G401.6 (cell line): ENCODE measurements at regions not wholly inside any gene's neighbourhood (a gene's known extent, or its start where the extent isn't known, plus 50 kb on each side); places are given as distances from the start of the nearest gene placed in this dataset.
"Not testable (repeated sequence)": the region's sequence is repeated elsewhere in the genome, so short reads cannot be mapped to it uniquely, and the experiment has no call there.

ENCODE experiments used
- FAIRE-seq: peaks from 2 replicates; lab custom pipeline; 2012; peaks lifted over from hg19 to GRCh38; lab: Jason Lieb, UNC

GRCh38 chr3:75242012-75242735, 422.0 kb upstream of the FRG2C start:
- no peak for FAIRE-seq

GRCh38 chr3:75248974-75249373, 415.2 kb upstream of the FRG2C start:
- no peak for FAIRE-seq

GRCh38 chr3:75254685-75255084, 409.4 kb upstream of the FRG2C start:
- FAIRE-seq: no peak

GRCh38 chr3:75258825-75259683, 405.1 kb upstream of the FRG2C start:
- peak; percentile 89 for FAIRE-seq

DNA sequence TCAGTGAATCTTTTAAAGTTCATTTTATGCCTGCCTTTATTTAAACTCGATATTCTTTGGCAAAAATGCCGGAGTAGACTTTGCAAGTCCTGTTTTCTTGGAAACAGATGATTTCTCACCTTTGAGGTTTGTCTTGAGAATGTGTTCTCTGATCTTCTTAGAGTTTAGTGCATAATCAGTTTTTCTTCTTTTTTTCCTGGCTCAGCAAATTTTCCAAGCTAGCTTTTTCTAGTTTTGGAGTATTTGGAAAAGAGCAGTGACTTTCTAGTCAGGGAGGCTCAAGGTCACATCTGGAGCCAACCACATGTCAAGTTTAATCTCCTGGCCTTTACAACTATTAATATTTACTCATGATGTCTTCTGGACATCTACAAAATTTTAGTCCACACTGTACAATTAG, 403.2 kb upstream of the FRG2C start:
- not testable (repeated sequence) for FAIRE-seq

GRCh38 chr3:75262661-75263060, 401.5 kb upstream of the FRG2C start:
- FAIRE-seq: no peak

- no peak for FAIRE-seq
Measured at GRCh38 chr3:75265897-75266296, 398.2 kb upstream of the FRG2C start.

DNA sequence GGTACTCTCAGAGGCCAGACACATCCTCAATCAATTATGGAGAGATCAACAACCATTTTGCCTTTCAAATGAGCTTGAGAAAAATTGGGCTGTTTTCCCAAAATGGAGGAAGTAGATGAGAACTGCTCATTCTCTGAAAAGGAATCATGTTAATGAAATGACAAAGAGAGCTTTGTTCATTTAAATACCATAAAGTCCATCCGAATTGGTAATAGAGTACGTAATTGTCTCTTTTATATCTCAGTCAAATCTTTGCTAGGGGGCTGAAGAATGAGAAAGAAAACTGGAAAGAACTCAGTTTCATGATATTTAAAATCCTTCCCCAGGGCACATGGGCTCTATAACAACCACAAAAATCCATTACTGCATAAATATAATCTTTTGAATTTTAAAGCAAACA, 395.6 kb upstream of the FRG2C start:
- FAIRE-seq: not testable (repeated sequence)

- not testable (repeated sequence) for FAIRE-seq
Measured at GRCh38 chr3:75272237-75272636, 391.9 kb upstream of the FRG2C start.

DNA sequence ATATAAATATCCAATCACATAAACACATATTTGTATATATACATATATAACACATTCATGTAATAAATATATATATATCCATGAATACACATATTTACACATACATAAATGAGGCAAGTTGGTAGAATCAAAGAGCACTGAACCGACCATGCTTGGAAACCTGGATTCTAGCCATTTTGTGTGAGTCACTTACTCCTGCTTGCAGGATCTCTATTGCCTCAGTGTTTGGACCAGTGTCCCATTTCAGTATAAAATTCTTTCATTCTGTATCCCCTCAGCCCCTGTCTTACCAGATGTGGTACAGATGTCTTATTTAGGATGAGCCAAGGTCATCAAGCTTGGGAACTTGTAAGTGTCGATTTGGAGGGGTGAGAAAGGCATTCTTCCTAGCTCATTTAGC, 391.4 kb upstream of the FRG2C start:
- FAIRE-seq: no peak

GRCh38 chr3:75285531-75286148, 378.5 kb upstream of the FRG2C start:
- FAIRE-seq: not testable (repeated sequence)

- not testable (repeated sequence) for FAIRE-seq
Measured at GRCh38 chr3:75288972-75289574, 375.1 kb upstream of the FRG2C start.

DNA sequence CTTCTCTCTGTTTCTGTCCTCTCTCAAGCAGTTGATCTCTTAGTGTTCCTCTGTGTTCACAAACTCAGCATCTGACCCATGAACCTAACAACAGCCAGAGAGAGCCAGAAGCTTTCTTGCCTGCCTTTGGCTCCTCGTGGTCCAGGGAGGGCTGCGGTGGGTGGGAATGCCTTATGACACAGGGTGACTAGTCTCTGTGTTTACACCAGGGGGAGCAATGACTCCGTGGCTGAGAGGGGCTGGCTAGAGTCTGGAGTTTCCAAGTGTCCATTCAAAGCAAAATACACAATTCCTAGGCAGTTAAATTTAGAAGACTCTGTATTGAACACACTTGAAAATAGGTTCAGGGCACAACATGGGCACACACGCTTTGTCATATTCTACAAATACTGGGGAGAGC, 370.0 kb upstream of the FRG2C start:
- FAIRE-seq: no peak

GRCh38 chr3:75295013-75295412, 369.1 kb upstream of the FRG2C start:
- no peak for FAIRE-seq

DNA sequence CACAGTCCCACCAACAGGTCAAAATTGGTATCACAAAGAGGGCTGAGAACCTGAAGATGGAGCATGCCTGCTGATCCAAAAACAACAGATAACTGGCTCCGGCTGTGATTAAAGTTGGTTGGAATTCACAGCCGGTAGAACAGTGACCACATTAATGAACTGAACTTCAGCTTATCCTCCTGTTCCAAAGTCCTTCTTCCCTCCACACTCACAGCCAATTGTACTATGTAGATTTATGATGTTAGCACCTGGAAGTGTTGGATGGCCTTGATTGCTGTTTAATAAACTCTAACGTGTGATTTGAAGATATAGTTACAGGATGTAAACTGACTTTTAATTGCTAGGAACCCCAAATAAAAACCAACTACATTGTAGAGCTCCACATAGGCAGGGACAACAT, 367.3 kb upstream of the FRG2C start:
- FAIRE-seq: no peak

DNA sequence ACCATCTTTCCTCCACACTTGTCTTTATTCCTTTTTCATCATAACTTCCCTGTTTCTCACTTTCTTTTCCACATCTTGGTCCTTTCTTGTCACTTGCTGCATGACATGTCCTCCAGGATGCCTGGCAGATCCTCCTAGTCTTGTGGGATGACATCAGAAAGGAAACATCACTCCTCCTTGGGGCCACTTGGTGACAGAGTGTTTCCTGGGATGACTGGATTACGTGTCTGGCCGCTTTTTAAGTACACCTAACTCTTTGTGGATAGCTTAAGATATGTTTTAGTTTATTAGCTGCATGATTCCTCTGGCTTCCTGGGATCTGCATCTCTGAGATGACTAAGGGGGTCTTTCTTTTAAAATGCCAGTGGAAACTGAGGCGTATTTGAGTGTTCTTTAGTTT, 363.5 kb upstream of the FRG2C start:
- FAIRE-seq: no peak

GRCh38 chr3:75301050-75301449, 363.1 kb upstream of the FRG2C start:
- FAIRE-seq: not testable (repeated sequence)

- FAIRE-seq: no peak
Measured at GRCh38 chr3:75303741-75304140, 360.4 kb upstream of the FRG2C start.

DNA sequence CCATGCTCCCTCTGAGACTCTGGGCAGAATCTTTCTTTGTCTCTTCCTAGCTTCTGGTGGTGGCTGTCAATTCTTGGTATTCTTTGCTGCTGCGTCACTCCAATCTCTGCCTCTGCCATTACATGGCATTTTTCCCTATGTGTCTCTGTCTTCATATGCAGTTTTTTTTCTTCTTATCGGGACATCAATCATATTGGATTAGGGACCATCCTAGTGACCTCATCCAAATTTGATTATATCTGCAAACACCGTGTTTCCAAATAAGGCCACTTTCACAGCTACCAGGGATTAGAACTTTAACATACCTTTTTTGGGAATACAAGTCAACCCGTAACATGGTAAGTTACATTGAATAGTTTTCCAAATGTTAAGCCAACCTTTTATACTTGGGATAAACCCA, 358.2 kb upstream of the FRG2C start:
- no peak for FAIRE-seq

GRCh38 chr3:75311306-75311705, 352.8 kb upstream of the FRG2C start:
- FAIRE-seq: not testable (repeated sequence)

DNA sequence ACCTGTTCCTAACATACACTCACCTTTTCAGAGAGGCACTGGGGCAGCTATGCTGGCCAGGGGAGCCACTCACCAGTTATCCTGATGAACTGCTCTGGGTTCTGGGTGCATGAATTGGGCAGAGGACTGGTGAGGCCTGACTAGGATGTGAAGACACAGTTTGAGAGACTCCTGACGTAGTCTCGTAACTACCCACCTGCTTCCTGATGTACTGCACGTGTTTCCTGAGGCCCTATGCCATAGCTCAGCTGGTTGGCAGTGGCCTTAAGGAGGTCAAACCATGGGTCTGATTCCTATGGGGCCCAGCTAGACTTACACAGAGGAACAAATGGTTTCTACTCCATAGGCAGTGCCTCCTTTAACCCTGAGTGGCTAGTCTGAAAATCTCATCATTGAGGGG, 351.7 kb upstream of the FRG2C start:
- FAIRE-seq: not testable (repeated sequence)

GRCh38 chr3:75319776-75320175, 344.4 kb upstream of the FRG2C start:
- FAIRE-seq: not testable (repeated sequence)

GRCh38 chr3:75320369-75320768, 343.8 kb upstream of the FRG2C start:
- no peak for FAIRE-seq
